ENCODE measurements at regions not wholly inside any gene's neighbourhood (a gene's known extent, or its start where the extent isn't known, plus 50 kb on each side); places are given as distances from the start of the nearest gene placed in this dataset.

DNA sequence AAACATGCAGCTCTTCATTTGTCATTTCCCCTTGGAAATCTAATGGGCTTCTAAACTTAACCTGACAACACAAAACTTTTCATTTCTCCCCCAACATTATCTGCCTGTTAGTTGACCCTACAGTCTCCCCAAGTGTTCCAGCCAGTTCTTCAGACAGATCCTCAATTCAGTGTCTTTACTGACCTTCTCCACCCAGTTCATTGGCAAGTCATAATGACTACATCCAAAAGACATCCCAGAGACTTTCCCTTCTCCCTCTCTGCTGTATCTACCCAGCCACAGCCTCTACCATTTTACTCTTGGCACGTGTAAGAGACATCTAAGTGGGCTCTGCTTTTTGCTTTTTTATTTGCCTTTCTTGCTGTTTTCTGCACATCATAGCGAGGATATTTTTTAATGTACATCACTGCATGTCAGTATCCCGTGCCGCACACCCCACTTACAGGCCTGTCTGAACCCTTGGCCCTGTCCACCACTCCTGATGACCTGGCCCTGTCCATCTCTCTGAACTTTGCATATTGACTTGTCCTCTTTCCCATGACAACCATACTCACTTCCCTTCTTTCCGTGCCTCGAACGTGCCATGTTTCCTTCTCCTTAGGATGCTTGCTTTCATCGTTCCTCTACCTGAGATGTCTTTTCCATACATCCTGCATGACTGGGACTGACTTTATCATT, 391.9 kb downstream of the IRS2 start:
- DNase-seq: no peak

- DNase-seq: no peak
These were observed 393.3 kb downstream of the IRS2 start for GRCh38 chr13:109393045-109393444.

GRCh38 chr13:109390391-109390790, 396.0 kb downstream of the IRS2 start:
- no peak for DNase-seq

DNA sequence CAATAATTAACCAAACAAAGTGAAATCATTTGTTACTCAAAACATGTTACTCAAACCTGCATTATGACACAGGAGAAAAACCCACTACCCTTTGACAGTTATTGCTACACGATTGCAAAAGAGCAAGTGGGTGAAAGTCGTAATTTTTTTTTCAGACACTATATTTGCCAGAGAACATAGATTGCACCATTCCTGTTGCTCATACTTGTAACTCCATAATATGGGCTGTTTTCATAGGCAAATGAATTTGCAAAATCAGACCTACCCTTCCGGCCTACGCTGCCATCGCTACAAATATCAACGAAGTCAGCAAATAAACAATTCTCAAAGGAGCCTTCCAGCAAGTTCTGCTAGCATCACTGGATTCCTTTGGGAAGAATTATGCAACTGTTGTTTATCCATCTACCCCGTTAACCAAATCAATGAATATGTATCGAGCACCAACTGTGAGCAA, 396.5 kb downstream of the IRS2 start:
- DNase-seq: no peak

DNA sequence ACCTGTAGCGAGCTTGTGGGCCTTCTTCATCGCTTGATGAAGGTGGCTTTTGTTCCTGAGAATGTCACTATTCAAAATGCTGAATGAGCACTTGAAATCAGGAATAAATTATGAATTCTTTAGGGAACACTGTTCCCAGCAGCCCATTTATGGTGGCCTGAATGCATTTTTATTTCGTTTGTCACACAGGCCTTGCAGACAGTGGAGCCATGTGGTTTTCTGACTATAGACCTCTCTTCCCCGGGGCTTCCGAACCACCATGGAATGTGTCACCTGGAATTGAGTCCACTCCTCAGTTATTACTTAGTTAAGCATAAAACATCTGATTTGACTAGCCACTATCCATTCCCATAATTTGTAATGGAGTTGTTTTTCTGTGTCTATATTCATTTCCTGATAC, 396.9 kb downstream of the IRS2 start:
- DNase-seq: no peak

DNA sequence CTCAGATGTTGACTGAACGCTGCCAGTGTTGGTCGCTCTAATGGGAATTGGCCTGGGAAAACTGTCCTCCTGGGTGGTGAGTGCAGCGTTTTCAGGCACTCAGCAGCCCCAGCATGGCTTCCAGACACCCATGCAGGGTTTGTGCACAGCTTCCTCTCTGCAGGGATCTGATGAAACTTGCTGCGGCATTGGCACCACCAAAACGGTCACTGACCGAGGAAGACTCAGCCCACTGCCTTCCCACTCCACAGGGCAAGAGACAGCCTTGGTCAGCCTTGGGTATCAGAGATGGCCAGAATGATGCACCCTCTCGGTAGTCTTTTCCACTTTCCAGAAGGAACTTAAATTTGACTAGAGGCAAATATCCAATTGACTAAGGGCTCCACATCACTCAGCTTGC, 398.9 kb downstream of the IRS2 start:
- no peak for DNase-seq

- DNase-seq: no peak
These were observed 401.2 kb downstream of the IRS2 start for GRCh38 chr13:109385242-109385560.

- no peak for DNase-seq
These were observed 401.7 kb downstream of the IRS2 start for GRCh38 chr13:109384491-109385241.

DNA sequence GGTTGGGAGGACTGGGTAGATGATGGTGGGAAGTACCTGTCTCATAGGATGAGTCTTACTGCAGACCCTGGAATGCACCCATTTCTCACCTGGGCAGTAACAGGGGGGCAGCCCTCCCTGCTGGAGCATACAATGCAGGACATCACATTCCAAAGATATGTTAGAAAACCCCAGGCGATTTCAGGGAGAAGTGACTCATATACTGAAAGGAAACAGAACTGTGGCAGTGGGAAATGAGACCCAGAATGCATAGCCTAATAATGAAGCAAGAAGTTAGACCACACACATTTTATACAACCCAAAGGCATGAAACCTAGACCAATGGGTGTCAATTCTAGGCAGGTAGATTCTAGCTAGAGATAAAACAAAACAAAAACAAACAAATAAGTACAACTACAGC, 402.7 kb downstream of the IRS2 start:
- no peak for DNase-seq

GRCh38 chr13:109381546-109382180, 404.7 kb downstream of the IRS2 start:
- DNase-seq: no peak

DNA sequence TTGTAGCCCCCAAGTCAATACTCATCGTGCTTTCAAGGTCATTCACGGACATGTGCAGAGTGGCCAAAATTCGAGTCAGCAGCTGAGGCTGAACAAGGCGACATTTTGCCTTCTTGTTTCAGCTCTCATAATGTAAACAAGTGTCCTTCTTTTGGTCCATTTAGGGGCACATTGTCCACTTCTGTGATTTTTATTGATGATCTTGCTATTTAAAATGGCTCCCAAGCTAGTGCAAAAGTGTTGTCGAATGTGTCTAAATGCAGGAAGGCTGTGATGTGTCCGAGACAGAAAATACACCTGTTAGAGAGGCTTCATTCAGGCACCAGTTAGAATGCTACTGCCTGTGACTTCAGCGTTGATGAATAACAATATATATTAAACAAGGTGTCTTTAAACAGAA, 405.9 kb downstream of the IRS2 start:
- no peak for DNase-seq

DNA sequence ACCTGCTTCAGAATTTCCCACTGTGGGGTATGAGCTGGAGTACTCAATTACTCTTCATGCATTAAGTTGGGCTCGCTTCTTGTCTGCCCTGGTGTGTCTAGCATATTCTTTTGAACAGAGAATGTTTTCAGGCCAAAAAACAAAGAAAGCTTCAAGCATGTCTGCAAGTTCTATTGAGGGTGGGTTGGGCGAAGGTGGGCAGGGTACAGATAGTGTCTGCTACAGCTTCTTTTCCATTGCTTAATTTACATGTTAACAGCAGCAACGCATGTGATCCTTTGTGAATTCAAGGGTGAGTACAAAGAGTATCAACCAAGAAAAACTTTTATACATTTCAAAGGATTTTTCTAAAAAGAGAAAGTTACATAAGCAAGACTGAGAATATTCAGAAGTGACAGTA, 406.5 kb downstream of the IRS2 start:
- DNase-seq: no peak

DNA sequence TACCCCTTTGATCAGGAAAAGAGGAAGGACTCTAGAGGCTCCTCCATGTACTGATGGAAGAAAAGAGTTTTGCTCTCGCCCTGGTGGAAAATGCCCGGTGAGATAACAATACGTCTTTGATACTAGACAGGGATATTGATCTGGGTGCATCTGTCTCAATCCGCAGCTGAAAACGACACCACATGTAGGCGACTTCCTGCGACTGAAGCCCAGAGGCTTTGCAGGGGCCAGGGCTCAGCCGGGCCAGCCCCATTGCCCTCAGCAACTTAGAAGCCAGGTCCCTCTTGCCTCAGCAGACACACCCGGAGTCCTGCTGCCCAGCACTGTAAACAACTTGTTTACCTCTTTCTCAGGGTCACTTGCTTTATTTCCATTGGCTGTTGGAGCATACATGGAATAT, 409.4 kb downstream of the IRS2 start:
- no peak for DNase-seq

- no peak for DNase-seq
These were observed 411.7 kb downstream of the IRS2 start for GRCh38 chr13:109374609-109375200.

- DNase-seq: no peak
These were observed 413.7 kb downstream of the IRS2 start for GRCh38 chr13:109372666-109373065.

- DNase-seq: no peak
These were observed 415.3 kb downstream of the IRS2 start for GRCh38 chr13:109371066-109371465.

- no peak for DNase-seq
These were observed 415.9 kb downstream of the IRS2 start for GRCh38 chr13:109370496-109370895.

GRCh38 chr13:109369353-109370052, 416.9 kb downstream of the IRS2 start:
- DNase-seq: no peak

DNA sequence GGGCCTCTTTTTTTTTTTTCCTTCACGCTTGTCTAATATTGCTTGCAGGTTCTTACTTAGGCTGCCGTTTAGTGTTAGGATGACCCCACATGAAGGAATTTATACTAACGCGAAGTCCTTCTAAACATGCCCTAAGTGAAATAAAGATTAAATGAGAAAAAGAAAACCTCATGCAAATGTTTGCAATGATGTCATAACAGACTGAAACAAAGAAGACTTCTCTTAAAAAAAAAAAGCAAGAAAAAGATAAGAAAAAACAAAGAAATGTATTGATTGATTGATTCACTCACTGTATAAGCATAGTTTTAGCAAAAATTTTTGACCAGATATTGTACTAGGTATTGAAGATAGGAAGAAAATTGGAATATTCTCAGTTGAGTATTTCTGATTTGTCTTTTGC, 418.2 kb downstream of the IRS2 start:
- DNase-seq: no peak

DNA sequence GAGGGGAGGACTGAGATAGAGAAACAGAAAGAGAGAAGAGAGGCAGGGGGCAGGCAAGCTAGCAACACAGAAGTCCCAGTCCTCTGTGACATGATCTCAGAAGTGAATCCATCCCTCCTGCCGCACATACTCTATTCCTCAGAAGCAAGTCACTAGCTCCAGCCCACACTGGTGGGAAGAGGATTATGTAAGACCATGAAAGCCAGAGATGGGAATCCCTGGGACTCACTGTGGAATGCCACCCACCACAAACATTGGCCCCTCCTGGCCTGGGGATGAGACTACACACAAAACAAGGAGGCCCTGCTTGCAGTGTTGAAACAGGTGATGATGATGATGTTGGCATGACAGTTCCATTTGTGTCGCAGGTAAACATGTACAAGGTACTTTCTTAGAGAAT, 419.9 kb downstream of the IRS2 start:
- DNase-seq: no peak

GRCh38 chr13:109363431-109363830, 423.0 kb downstream of the IRS2 start:
- no peak for DNase-seq

GRCh38 chr13:109362616-109363015, 423.8 kb downstream of the IRS2 start:
- DNase-seq: no peak

GRCh38 chr13:109361562-109362289, 424.7 kb downstream of the IRS2 start:
- DNase-seq: no peak
